CD4-positive, alpha-beta T cell (primary cell): ENCODE measurements at regions not wholly inside any gene's neighbourhood (a gene's known extent, or its start where the extent isn't known, plus 50 kb on each side); places are given as distances from the start of the nearest gene placed in this dataset.

Experiments used
- ATAC-seq: fragments of 200-7000 bp; cut with Tn5 transposase; one replicate; pipeline ENCODE4 v1.10.0; 2022; ENCODE audit warnings: mild to moderate bottlenecking; ENCODE audit not compliant: poor library complexity
- CTCF ChIA-PET: fragments of 350-600 bp; sonication (Branson Sonifier 250); formaldehyde crosslinking; loops from one replicate; lab custom pipeline; 2021; ENCODE audit warnings: antibody characterized with exemption, inconsistent platforms; lab: Charles Lee
- POLR2A ChIA-PET: fragments of 350-600 bp; sonication (Branson Sonifier 250); formaldehyde crosslinking; loops from one replicate; lab custom pipeline; 2021; ENCODE audit warnings: antibody characterized with exemption, inconsistent platforms; lab: Charles Lee
- DNase-seq, 14 experiments: peaks; one replicate each; pipeline ENCODE4 v3.0.0-alpha.2; 2013 to 2020; ENCODE audit warnings: mixed read lengths in 2 of 14
- H3K27ac ChIP-seq, 2 donors: one replicate each; pipeline versions ENCODE4 v1.5.1 to v1.7.0; 2013; ENCODE audit warnings: low read length in 2 of 2, low read depth in 1 of 2, mild to moderate bottlenecking in 1 of 2
- H3K27me3 ChIP-seq, 2 experiments: 1 replicate in 1 of 2; 2 replicates in 1 of 2; pipeline versions ENCODE4 v1.6.1 to v1.7.0; 2013; ENCODE audit warnings: low read length in 2 of 2, control low read depth in 1 of 2, mild to moderate bottlenecking in 1 of 2, moderate library complexity in 1 of 2; ENCODE audit not compliant: insufficient read depth in 2 of 2, control insufficient read depth in 1 of 2
- H3K36me3 ChIP-seq: one replicate; pipeline ENCODE4 v1.6.1; 2013; ENCODE audit warnings: low read length, control low read depth; ENCODE audit not compliant: insufficient read depth
- H3K4me1 ChIP-seq: one replicate; pipeline ENCODE4 v1.6.1; 2013; ENCODE audit warnings: low read length, control low read depth; ENCODE audit not compliant: insufficient read depth
- H3K4me3 ChIP-seq: one replicate; pipeline ENCODE4 v1.5.1; 2013; ENCODE audit warnings: mild to moderate bottlenecking, low read length, moderate library complexity
- H3K9me3 ChIP-seq, 2 experiments: 1 replicate in 1 of 2; 2 replicates in 1 of 2; pipeline versions ENCODE4 v1.6.1 to v1.7.0; 2013; ENCODE audit warnings: low read length in 2 of 2, mild to moderate bottlenecking in 2 of 2, control low read depth in 1 of 2, moderate library complexity in 1 of 2; ENCODE audit not compliant: control insufficient read depth in 1 of 2, insufficient read depth in 1 of 2
- H3K27ac Mint-ChIP-seq: one replicate; pipeline ENCODE4 v1.8.0; 2020; ENCODE audit warnings: mixed read lengths
- H3K27me3 Mint-ChIP-seq: one replicate; pipeline ENCODE4 v1.8.0; 2021; ENCODE audit warnings: mixed read lengths
- H3K36me3 Mint-ChIP-seq: one replicate; pipeline ENCODE4 v1.8.0; 2021; ENCODE audit warnings: low read depth, mixed read lengths
- H3K4me1 Mint-ChIP-seq: one replicate; pipeline ENCODE4 v1.8.0; 2021; ENCODE audit warnings: low read depth, mixed read lengths
- H3K4me3 Mint-ChIP-seq: one replicate; pipeline ENCODE4 v1.8.0; 2020; ENCODE audit warnings: mild to moderate bottlenecking, mixed read lengths
- H3K9me3 Mint-ChIP-seq: one replicate; pipeline ENCODE4 v1.8.0; 2020; ENCODE audit warnings: mixed read lengths
- intact Hi-C, 2 experiments: fragments of 100-400 bp; cut with DNase I in 1 of 2; cut with micrococcal nuclease in 1 of 2; formaldehyde crosslinking; loops; one replicate each; pipeline versions ENCODE4 v1.15.1 to v1.9.0; 2023 to 2025; cut with DNase I, micrococcal nuclease
- TF ChIP-seq, protein P1 (sequence below): fragments of 200-600 bp; IDR thresholded peaks from one replicate; pipeline ENCODE4 v1.8.0; 2022; ENCODE audit warnings: antibody characterized with exemption, mild to moderate bottlenecking

DNA sequence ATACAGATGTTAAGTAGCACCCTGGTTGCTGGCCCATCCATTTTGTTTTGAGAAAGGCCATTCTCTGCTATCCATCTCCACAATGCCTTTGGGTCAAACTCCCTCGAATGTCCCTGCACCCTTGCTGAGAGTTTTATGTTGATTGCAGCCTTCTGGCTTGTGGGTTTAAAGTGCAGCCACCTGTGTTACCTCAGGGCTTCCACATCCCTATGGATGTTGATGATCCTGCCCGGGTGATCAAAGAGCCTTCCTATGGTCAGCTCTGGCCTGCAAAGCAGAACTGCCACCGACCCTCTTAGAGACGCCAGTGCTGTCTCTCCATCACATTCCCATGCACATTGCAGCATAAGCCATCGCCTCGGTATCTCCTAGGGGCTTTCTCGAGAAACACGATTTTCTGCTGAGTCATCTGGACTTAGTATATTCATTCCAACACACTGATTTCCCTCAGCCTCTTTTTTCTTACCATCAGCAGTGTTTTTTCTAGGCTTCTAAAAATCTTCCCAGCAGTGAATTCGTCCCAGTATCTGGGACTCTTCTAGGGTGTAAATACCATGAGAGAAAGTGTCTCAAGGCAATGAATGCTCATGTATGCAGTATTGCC is 585.7 kb upstream of the TMEM132C start:
- Mint-ChIP-seq H3K4me1 (no peaks in the 10 kb centered on the region), H3K27ac (no peak overlapping the region), H3K4me3 (no peak overlapping the region), H3K9me3 (no peaks in the 10 kb centered on the region), H3K27me3 (no peaks in the 10 kb centered on the region), H3K36me3 (no peaks in the 10 kb centered on the region)
- ChIA-PET POLR2A (no interaction called here), CTCF (no interaction called here)
- ATAC-seq = no peak
- no peaks in the 10 kb centered on the region for H3K9me3 ChIP-seq
- TF ChIP-seq, protein P1, sequence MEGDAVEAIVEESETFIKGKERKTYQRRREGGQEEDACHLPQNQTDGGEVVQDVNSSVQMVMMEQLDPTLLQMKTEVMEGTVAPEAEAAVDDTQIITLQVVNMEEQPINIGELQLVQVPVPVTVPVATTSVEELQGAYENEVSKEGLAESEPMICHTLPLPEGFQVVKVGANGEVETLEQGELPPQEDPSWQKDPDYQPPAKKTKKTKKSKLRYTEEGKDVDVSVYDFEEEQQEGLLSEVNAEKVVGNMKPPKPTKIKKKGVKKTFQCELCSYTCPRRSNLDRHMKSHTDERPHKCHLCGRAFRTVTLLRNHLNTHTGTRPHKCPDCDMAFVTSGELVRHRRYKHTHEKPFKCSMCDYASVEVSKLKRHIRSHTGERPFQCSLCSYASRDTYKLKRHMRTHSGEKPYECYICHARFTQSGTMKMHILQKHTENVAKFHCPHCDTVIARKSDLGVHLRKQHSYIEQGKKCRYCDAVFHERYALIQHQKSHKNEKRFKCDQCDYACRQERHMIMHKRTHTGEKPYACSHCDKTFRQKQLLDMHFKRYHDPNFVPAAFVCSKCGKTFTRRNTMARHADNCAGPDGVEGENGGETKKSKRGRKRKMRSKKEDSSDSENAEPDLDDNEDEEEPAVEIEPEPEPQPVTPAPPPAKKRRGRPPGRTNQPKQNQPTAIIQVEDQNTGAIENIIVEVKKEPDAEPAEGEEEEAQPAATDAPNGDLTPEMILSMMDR = no peak
- H3K27ac ChIP-seq = no peak overlapping the region
- no peak for DNase-seq
- no peaks in the 10 kb centered on the region for H3K4me1 ChIP-seq
- intact Hi-C loops = loop anchor here in 1 of 2 experiments (10.0 kb wide), 1 partner anchor 576 kb away; no protein-coding TSS in a partner anchor
- H3K4me3 ChIP-seq = no peak overlapping the region
- no peaks in the 10 kb centered on the region for H3K36me3 ChIP-seq
- no peaks in the 10 kb centered on the region for H3K27me3 ChIP-seq

DNA sequence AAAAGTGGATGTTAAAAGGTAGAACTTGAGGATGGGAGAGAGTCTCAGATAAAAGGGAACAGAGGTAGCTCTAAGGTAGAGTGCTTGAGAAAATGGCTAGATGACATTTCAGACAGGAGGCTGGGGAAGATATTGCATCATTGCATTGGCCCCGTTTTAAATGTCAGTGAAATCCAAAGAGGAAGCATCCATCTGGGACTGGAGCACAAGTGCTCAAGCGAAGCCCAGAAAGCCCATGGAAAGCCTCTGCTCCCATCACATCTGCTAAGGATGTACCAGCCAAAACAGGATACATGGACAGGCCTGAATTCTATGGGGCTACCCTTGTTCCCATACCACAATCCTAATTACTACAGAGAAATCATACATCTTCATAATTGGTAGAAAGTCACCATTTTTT is 581.5 kb upstream of the TMEM132C start:
- TF ChIP-seq, protein P1 = no peak
- no peaks in the 10 kb centered on the region for H3K27me3 Mint-ChIP-seq

DNA sequence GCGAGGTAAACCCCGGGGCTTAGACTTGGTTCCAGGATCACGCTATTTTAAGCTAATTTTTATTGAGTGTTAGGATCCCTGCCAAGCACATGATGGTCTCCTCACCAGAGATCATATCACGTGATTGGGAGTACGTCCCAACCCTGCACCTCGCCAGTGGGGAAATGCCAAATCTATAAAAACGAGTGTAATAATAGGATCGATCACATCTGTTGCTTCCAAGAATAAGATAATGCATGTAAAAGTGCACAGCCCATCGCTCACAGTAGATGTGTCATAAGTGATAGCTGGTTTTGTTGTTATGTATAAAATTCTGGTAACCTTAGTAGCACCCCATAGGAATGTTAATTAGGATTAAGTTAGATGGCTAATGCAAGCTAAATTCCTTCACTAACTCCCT is 581.0 kb upstream of the TMEM132C start:
- H3K4me3 ChIP-seq = no peak overlapping the region
- H3K27ac Mint-ChIP-seq = no peak overlapping the region
- H3K27me3 ChIP-seq = no peaks in the 10 kb centered on the region
- ATAC-seq (no peak), DNase-seq (no peak)
- H3K27ac ChIP-seq = no peak overlapping the region
- no peaks in the 10 kb centered on the region for H3K4me1 Mint-ChIP-seq
- ChIA-PET POLR2A (interaction anchor here (0.6 kb wide), 1 partner anchor 901 kb away, joined by 3 read pairs; no protein-coding TSS in a partner anchor), CTCF (no interaction called here)
- no peak overlapping the region for H3K4me3 Mint-ChIP-seq
- no peaks in the 10 kb centered on the region for H3K9me3 ChIP-seq
- H3K9me3 Mint-ChIP-seq = peaks cover 2% of the 10 kb centered on the region
- intact Hi-C loops = loop anchor here in 1 of 2 experiments (10.0 kb wide), 1 partner anchor 581 kb away; no protein-coding TSS in a partner anchor
- H3K36me3 Mint-ChIP-seq = no peaks in the 10 kb centered on the region
- H3K4me1 ChIP-seq = no peaks in the 10 kb centered on the region
- no peaks in the 10 kb centered on the region for H3K27me3 Mint-ChIP-seq
- H3K36me3 ChIP-seq = no peaks in the 10 kb centered on the region
- TF ChIP-seq, protein P1 = no peak

More for the DNA sequence above, 581.5 kb upstream of the TMEM132C start:
- Histone ChIP-seq H3K4me3 (no peak overlapping the region), H3K4me1 (no peaks in the 10 kb centered on the region), H3K27ac (no peak overlapping the region), H3K9me3 (no peaks in the 10 kb centered on the region), H3K27me3 (no peaks in the 10 kb centered on the region), H3K36me3 (no peaks in the 10 kb centered on the region)
- no peak overlapping the region for H3K4me3 Mint-ChIP-seq
- DNase-seq (no peak), ATAC-seq (no peak)
- no peak overlapping the region for H3K27ac Mint-ChIP-seq
- peaks cover 2% of the 10 kb centered on the region for H3K9me3 Mint-ChIP-seq
- CTCF ChIA-PET = no interaction called here
- intact Hi-C loops = loop anchor here in 1 of 2 experiments (10.0 kb wide), 1 partner anchor 581 kb away; no protein-coding TSS in a partner anchor
- POLR2A ChIA-PET = interaction anchor here (0.6 kb wide), 1 partner anchor 900 kb away, joined by 3 read pairs; no protein-coding TSS in a partner anchor
- H3K36me3 Mint-ChIP-seq = no peaks in the 10 kb centered on the region
- no peaks in the 10 kb centered on the region for H3K4me1 Mint-ChIP-seq
